ENCODE measurements at regions not wholly inside any gene's neighbourhood (a gene's known extent, or its start where the extent isn't known, plus 50 kb on each side); places are given as distances from the start of the nearest gene placed in this dataset.

GRCh38 chr5:94031631-94032030 is 290.2 kb upstream of the POU5F2 start:
- TF ChIP-seq POLR2A (IDR thresholded peaks at IDR 0.05; ENCODE audit: low read length) (no peak), GATA1 (IDR thresholded peaks at IDR 0.05; ENCODE audit: low read depth, low read length) (no peak)
